Ishikawa (cell line): ENCODE measurements at regions not wholly inside any gene's neighbourhood (a gene's known extent, or its start where the extent isn't known, plus 50 kb on each side); places are given as distances from the start of the nearest gene placed in this dataset.

Experiments
- CEBPB ChIP-seq: IDR thresholded peaks from 2 replicates; pipeline ENCODE4 v1.6.1; 2012
- CREB1 ChIP-seq: IDR thresholded peaks from 2 replicates; pipeline ENCODE4 v1.6.1; 2012; ENCODE audit warnings: low read depth
- EGR1 ChIP-seq: IDR thresholded peaks from 2 replicates; pipeline ENCODE4 v1.6.1; 2012
- EP300 ChIP-seq: IDR thresholded peaks from 2 replicates; pipeline ENCODE4 v1.6.1; 2012; ENCODE audit warnings: borderline replicate concordance
- FOXM1 ChIP-seq: IDR thresholded peaks from 2 replicates; pipeline ENCODE4 v1.6.1; 2012; ENCODE audit warnings: low read depth, borderline replicate concordance
- MAX ChIP-seq: IDR thresholded peaks from 2 replicates; pipeline ENCODE4 v1.6.1; 2012
- NFIC ChIP-seq: IDR thresholded peaks from 2 replicates; pipeline ENCODE4 v1.6.1; 2012
- RAD21 ChIP-seq: IDR thresholded peaks from 2 replicates; pipeline ENCODE4 v1.6.1; 2012; ENCODE audit warnings: low read depth
- REST ChIP-seq: IDR thresholded peaks from 2 replicates; pipeline ENCODE4 v1.6.1; 2012; ENCODE audit warnings: low read depth, mild to moderate bottlenecking
- TAF1 ChIP-seq: IDR thresholded peaks from 2 replicates; pipeline ENCODE4 v1.6.1; 2012; ENCODE audit warnings: low read depth, mild to moderate bottlenecking
- TCF12 ChIP-seq: IDR thresholded peaks from 2 replicates; pipeline ENCODE4 v1.6.1; 2012; ENCODE audit warnings: low read depth
- TEAD4 ChIP-seq: IDR thresholded peaks from 2 replicates; pipeline ENCODE4 v1.6.1; 2012
- USF1 ChIP-seq: IDR thresholded peaks from 2 replicates; pipeline ENCODE4 v1.6.1; 2012
- YY1 ChIP-seq: IDR thresholded peaks from 2 replicates; pipeline ENCODE4 v1.6.1; 2012; ENCODE audit warnings: low read depth
- ZBTB7A ChIP-seq: IDR thresholded peaks from 2 replicates; pipeline ENCODE4 v1.6.1; 2012; ENCODE audit warnings: low read depth

GRCh38 chr9:107586493-107586892 lies 96.9 kb upstream of the KLF4 start:
- TF ChIP-seq ZBTB7A (no peak), USF1 (no peak), CREB1 (no peak), EP300 (no peak), NFIC (no peak), MAX (no peak), RAD21 (no peak), CEBPB (no peak), EGR1 (no peak), FOXM1 (no peak), TEAD4 (no peak)

GRCh38 chr9:107585465-107585864 lies 95.9 kb upstream of the KLF4 start:
- no peak for TF ChIP-seq CEBPB
- TF ChIP-seq MAX, result no peak
- no peak for TF ChIP-seq FOXM1
- TF ChIP-seq ZBTB7A, result no peak
- TF ChIP-seq REST, result no peak
- TF ChIP-seq EGR1, result no peak
- no peak for TF ChIP-seq CREB1
- TF ChIP-seq TCF12, result no peak
- no peak for TF ChIP-seq TEAD4
- TF ChIP-seq YY1, result no peak
- no peak for TF ChIP-seq RAD21
- TF ChIP-seq TAF1, result no peak
- no peak for TF ChIP-seq USF1
- TF ChIP-seq NFIC, result no peak
- TF ChIP-seq EP300, result no peak

- no peak for TF ChIP-seq YY1
- TF ChIP-seq TCF12, result no peak
- TF ChIP-seq REST, result no peak
- TF ChIP-seq EGR1, result no peak
- TF ChIP-seq EP300, result no peak
- TF ChIP-seq FOXM1, result no peak
- no peak for TF ChIP-seq RAD21
- TF ChIP-seq ZBTB7A, result no peak
- TF ChIP-seq CREB1, result no peak
- no peak for TF ChIP-seq USF1
- no peak for TF ChIP-seq CEBPB
- TF ChIP-seq NFIC, result no peak
- no peak for TF ChIP-seq TEAD4
- no peak for TF ChIP-seq MAX
- no peak for TF ChIP-seq TAF1
These were observed 95.4 kb upstream of the KLF4 start for GRCh38 chr9:107584944-107585343.

GRCh38 chr9:107584186-107584585 lies 94.6 kb upstream of the KLF4 start:
- no peak for TF ChIP-seq EP300
- no peak for TF ChIP-seq CREB1
- TF ChIP-seq EGR1, result no peak
- no peak for TF ChIP-seq MAX
- TF ChIP-seq RAD21, result no peak
- TF ChIP-seq ZBTB7A, result no peak
- no peak for TF ChIP-seq REST
- TF ChIP-seq CEBPB, result no peak
- no peak for TF ChIP-seq NFIC
- no peak for TF ChIP-seq TEAD4
- no peak for TF ChIP-seq YY1
